ENCODE measurements at regions not wholly inside any gene's neighbourhood (a gene's known extent, or its start where the extent isn't known, plus 50 kb on each side); places are given as distances from the start of the nearest gene placed in this dataset.

DNA sequence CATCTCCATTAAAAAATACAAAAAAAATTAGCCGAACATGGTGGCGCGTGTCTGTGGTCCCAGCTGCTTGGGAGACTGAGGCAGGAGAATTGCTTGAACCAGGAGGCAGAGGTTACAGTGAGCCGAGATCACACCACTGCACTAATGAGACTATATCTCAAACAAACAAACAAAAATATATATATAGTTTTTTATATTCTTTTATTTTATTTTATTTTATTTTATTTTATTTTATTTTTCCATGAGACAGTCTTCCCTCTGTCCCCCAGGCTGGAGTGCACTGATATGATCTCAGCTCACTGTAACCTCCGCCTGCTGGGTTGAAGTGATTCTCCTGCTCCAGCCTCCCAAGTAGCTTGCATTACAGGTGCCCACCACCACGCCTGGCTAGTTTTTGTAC, 79.5 kb downstream of the IRF2BPL start:
- FAIRE-seq (no peak), ATAC-seq (no peak), DNase-seq (ENCODE audit: low read depth, low spot score) (no peak)
- H3K9ac ChIP-seq (ENCODE audit: control insufficient read depth, insufficient read depth, low read length), result no peak overlapping the region
- no peaks in the 10 kb centered on the region for H3K9me3 ChIP-seq (replicated peaks; ENCODE audit: control insufficient read depth, insufficient read depth, low read length)
- intact Hi-C loops (cut with micrococcal nuclease; ENCODE audit: unreplicated experiment) (loop anchor here (5.0 kb wide), 1 partner anchor 72 kb away; no protein-coding TSS in a partner anchor), in situ Hi-C loops (cut with MboI) (no loop called here)
- SMC1A ChIA-PET (ENCODE audit: uncharacterized antibody, unreplicated experiment), result interaction anchor here (0.9 to 12.3 kb wide), 6 partner anchors 10 to 104 kb away, joined by 4 to 233 read pairs (median 11); no protein-coding TSS in a partner anchor
- no TSS peak for BruUV-seq (replicated peaks)
- POLR2A ChIA-PET, result interaction anchor here (0.6 to 4.1 kb wide), 5 partner anchors 10 to 93 kb away, joined by 3 to 31 read pairs (median 5); no protein-coding TSS in a partner anchor
- no peaks in the 10 kb centered on the region for H3K79me2 ChIP-seq (ENCODE audit: control insufficient read depth, insufficient read depth, low read length)
- H2AFZ ChIP-seq (ENCODE audit: control insufficient read depth, low read depth, low read length), result no peak overlapping the region
- no peak overlapping the region for H3K4me2 ChIP-seq (ENCODE audit: control insufficient read depth, insufficient read depth)
- H3K36me3 ChIP-seq (ENCODE audit: control insufficient read depth in 2 of 2, insufficient read depth in 2 of 2, low read length in 1 of 2), result no peaks in the 10 kb centered on the region
- CTCF ChIA-PET, result interaction anchor here (0.8 to 2.9 kb wide), 5 partner anchors 13 to 146 kb away, joined by 3 to 21 read pairs (median 11); no protein-coding TSS in a partner anchor
- H4K20me1 ChIP-seq (ENCODE audit: control insufficient read depth, insufficient read depth), result no peaks in the 10 kb centered on the region
- H3K27me3 ChIP-seq (replicated peaks in 1 of 2; ENCODE audit: control insufficient read depth in 2 of 2, insufficient read depth in 2 of 2, low read length in 1 of 2), result no peaks in the 10 kb centered on the region
- H3K4me1 ChIP-seq (ENCODE audit: control insufficient read depth, insufficient read depth, low read length), result peaks cover 25% of the 10 kb centered on the region
- RAD21 ChIA-PET (ENCODE audit: unreplicated experiment), result interaction anchor here (2.3 to 11.9 kb wide), 4 partner anchors 10 to 104 kb away, joined by 10 to 285 read pairs (median 124); no protein-coding TSS in a partner anchor
- no peak overlapping the region for H3K4me3 ChIP-seq
- TF ChIP-seq, protein P1, sequence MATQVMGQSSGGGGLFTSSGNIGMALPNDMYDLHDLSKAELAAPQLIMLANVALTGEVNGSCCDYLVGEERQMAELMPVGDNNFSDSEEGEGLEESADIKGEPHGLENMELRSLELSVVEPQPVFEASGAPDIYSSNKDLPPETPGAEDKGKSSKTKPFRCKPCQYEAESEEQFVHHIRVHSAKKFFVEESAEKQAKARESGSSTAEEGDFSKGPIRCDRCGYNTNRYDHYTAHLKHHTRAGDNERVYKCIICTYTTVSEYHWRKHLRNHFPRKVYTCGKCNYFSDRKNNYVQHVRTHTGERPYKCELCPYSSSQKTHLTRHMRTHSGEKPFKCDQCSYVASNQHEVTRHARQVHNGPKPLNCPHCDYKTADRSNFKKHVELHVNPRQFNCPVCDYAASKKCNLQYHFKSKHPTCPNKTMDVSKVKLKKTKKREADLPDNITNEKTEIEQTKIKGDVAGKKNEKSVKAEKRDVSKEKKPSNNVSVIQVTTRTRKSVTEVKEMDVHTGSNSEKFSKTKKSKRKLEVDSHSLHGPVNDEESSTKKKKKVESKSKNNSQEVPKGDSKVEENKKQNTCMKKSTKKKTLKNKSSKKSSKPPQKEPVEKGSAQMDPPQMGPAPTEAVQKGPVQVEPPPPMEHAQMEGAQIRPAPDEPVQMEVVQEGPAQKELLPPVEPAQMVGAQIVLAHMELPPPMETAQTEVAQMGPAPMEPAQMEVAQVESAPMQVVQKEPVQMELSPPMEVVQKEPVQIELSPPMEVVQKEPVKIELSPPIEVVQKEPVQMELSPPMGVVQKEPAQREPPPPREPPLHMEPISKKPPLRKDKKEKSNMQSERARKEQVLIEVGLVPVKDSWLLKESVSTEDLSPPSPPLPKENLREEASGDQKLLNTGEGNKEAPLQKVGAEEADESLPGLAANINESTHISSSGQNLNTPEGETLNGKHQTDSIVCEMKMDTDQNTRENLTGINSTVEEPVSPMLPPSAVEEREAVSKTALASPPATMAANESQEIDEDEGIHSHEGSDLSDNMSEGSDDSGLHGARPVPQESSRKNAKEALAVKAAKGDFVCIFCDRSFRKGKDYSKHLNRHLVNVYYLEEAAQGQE (IDR thresholded peaks at IDR 0.05; ENCODE audit: low read depth, low read length), result no peak
- no peak for TF ChIP-seq RB1 (IDR thresholded peaks at IDR 0.05; ENCODE audit: borderline replicate concordance)
- no peak for TF ChIP-seq ASH2L (IDR thresholded peaks at IDR 0.05; ENCODE audit: borderline replicate concordance, low read depth)
- no peak for TF ChIP-seq TCF7 (IDR thresholded peaks at IDR 0.05; ENCODE audit: borderline replicate concordance)
- no peak for TF ChIP-seq NFIC (IDR thresholded peaks at IDR 0.05; ENCODE audit: low read depth, low read length)
- TF ChIP-seq, protein P2, sequence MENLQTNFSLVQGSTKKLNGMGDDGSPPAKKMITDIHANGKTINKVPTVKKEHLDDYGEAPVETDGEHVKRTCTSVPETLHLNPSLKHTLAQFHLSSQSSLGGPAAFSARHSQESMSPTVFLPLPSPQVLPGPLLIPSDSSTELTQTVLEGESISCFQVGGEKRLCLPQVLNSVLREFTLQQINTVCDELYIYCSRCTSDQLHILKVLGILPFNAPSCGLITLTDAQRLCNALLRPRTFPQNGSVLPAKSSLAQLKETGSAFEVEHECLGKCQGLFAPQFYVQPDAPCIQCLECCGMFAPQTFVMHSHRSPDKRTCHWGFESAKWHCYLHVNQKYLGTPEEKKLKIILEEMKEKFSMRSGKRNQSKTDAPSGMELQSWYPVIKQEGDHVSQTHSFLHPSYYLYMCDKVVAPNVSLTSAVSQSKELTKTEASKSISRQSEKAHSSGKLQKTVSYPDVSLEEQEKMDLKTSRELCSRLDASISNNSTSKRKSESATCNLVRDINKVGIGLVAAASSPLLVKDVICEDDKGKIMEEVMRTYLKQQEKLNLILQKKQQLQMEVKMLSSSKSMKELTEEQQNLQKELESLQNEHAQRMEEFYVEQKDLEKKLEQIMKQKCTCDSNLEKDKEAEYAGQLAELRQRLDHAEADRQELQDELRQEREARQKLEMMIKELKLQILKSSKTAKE (IDR thresholded peaks at IDR 0.05; ENCODE audit: low read depth, poor library complexity, severe bottlenecking), result no peak
- no peak for TF ChIP-seq NFXL1 (IDR thresholded peaks at IDR 0.05; ENCODE audit: borderline replicate concordance)
- TF ChIP-seq TARDBP (IDR thresholded peaks at IDR 0.05; ENCODE audit: borderline replicate concordance), result no peak
- no peak for TF ChIP-seq YBX1 (IDR thresholded peaks at IDR 0.05)
- TF ChIP-seq, protein P3, sequence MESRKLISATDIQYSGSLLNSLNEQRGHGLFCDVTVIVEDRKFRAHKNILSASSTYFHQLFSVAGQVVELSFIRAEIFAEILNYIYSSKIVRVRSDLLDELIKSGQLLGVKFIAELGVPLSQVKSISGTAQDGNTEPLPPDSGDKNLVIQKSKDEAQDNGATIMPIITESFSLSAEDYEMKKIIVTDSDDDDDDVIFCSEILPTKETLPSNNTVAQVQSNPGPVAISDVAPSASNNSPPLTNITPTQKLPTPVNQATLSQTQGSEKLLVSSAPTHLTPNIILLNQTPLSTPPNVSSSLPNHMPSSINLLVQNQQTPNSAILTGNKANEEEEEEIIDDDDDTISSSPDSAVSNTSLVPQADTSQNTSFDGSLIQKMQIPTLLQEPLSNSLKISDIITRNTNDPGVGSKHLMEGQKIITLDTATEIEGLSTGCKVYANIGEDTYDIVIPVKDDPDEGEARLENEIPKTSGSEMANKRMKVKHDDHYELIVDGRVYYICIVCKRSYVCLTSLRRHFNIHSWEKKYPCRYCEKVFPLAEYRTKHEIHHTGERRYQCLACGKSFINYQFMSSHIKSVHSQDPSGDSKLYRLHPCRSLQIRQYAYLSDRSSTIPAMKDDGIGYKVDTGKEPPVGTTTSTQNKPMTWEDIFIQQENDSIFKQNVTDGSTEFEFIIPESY (IDR thresholded peaks at IDR 0.05), result no peak
- TF ChIP-seq NR2F1 (conservative IDR thresholded peaks at IDR 0.05), result no peak
- no peak for TF ChIP-seq BRCA1 (IDR thresholded peaks at IDR 0.05; ENCODE audit: low read depth, low read length)
- TF ChIP-seq ZNF207 (IDR thresholded peaks at IDR 0.05; ENCODE audit: borderline replicate concordance), result no peak
- TF ChIP-seq BMI1 (IDR thresholded peaks at IDR 0.05; ENCODE audit: borderline replicate concordance), result no peak
- TF ChIP-seq JUND (IDR thresholded peaks at IDR 0.05; ENCODE audit: low read depth, low read length), result no peak
- TF ChIP-seq NBN (IDR thresholded peaks at IDR 0.05), result no peak
- TF ChIP-seq TCF12 (IDR thresholded peaks at IDR 0.05; ENCODE audit: low read depth, low read length), result no peak
- no peak for TF ChIP-seq EZH2 (IDR thresholded peaks at IDR 0.05; ENCODE audit: borderline replicate concordance, control insufficient read depth, low read depth, low read length)
- TF ChIP-seq SMAD1 (IDR thresholded peaks at IDR 0.05; ENCODE audit: low read depth, partially characterized antibody), result no peak
- 95% methylated on average over 6 of the region's 6 CpGs for WGBS (ENCODE audit: insufficient coverage, insufficient replicate concordance, low lambda C conversion rate, missing lambda C conversion rate)
- no peak overlapping the region for H3K27ac ChIP-seq (ENCODE audit: control insufficient read depth, insufficient read depth)

Measured in GM12878 (cell line).